Upper lobe of right lung (tissue), 1 donor: ENCODE measurements at regions not wholly inside any gene's neighbourhood (a gene's known extent, or its start where the extent isn't known, plus 50 kb on each side); places are given as distances from the start of the nearest gene placed in this dataset.

ENCODE experiments used
- ATAC-seq: fragments of 200-7000 bp; cut with Tn5 transposase; one replicate; pipeline ENCODE4 v1.9.1; 2020; ENCODE audit warnings: mild to moderate bottlenecking, moderate library complexity
- DNase-seq: peaks from one replicate; pipeline ENCODE4 v3.0.0-alpha.2; 2020
- H3K27ac ChIP-seq: fragments of 200-600 bp; one replicate; pipeline ENCODE4 v1.8.0; 2022
- H3K27me3 ChIP-seq: fragments of 200-600 bp; one replicate; pipeline ENCODE4 v1.8.0; 2022; ENCODE audit warnings: mild to moderate bottlenecking
- H3K36me3 ChIP-seq: fragments of 200-600 bp; one replicate; pipeline ENCODE4 v1.8.0; 2022
- H3K4me1 ChIP-seq: fragments of 200-600 bp; one replicate; pipeline ENCODE4 v1.8.0; 2022
- H3K4me3 ChIP-seq: fragments of 200-600 bp; one replicate; pipeline ENCODE4 v1.8.0; 2022; ENCODE audit warnings: mild to moderate bottlenecking
- H3K9me3 ChIP-seq: fragments of 200-600 bp; one replicate; pipeline ENCODE4 v1.8.0; 2022
- CTCF ChIP-seq: fragments of 200-600 bp; IDR thresholded peaks from one replicate; pipeline ENCODE4 v1.8.0; 2022; ENCODE audit warnings: antibody characterized with exemption
- intact Hi-C: fragments of 100-400 bp; cut with DNase I; formaldehyde crosslinking; loops from one replicate; pipeline ENCODE4 v1.11.0; 2022
- donor health status: DM: no; HTN: yes; CAD: no; lungs with severe emphysema.

DNA sequence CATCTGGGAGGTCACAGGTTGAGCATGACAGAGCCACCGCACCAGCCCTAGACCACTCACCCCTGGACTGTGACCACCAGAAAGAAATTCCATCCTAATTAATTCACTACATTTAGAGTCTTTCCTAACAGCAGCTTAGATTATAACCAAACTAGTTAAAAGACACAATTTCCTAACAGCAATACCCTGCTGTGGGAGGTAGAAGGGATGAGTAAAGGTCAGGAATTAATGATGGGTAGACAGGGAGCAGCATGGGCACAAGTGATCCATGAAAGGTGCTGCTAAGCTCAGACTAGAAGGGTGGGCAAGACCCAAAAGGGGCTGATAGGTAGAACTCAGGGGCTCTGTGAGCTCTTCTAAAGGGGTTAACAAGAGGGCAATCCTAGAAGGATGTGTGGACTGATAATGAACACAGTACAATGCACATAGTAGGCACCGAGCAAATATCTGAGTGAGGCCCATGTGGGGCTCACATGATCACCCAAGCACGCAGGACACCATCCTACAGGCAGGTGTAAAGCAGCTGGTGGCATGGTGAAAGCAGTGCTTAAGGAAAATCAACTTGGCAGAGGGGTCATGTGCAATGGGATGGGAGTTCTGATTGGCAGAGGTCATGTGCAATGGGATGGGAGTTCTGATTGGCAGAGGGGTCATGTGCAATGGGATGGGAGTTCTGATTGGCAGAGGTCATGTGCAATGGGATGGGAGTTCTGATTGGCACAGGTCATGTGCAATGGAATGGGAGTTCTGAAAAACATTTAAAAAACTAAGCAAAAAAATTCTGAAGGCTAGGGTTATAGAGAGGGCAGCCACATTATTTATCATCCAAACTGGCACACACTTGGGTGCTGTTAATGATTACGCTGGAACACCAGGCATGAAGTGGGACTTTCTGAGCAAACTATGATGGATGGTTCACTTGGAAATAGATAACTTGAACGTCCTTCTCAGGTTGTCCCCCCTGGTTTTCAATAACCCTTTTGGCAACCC is 188.2 kb upstream of the FOXQ1 start:
- TF ChIP-seq CTCF: no peak
- no peak overlapping the region for H3K4me3 ChIP-seq
- intact Hi-C loops: no loop called here
- no peaks in the 10 kb centered on the region for H3K4me1 ChIP-seq
- H3K27ac ChIP-seq: no peak overlapping the region
- no peaks in the 10 kb centered on the region for H3K9me3 ChIP-seq
- no peaks in the 10 kb centered on the region for H3K36me3 ChIP-seq
- no peaks in the 10 kb centered on the region for H3K27me3 ChIP-seq
- ATAC-seq (no peak), DNase-seq (no peak)

DNA sequence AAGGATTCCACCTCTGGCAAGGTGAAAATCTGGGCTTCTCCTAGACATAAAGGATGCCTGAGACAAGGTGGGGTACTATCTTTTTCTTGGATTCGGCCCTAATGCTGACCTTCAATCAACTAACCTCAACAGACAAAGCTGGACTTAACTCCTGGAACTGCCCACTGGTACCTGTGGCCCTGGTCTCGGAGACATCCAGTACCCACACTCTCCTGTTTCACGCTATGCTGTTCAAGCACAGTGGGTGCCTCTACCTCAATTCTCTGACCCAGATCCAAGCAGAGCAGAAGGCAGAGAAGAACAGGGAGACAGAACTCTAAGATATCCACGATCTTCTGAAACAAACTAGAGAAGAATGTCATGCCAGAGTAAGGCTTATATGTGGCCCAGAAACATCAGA is 189.8 kb upstream of the FOXQ1 start:
- Histone ChIP-seq H3K9me3 (no peaks in the 10 kb centered on the region), H3K4me3 (no peak overlapping the region), H3K36me3 (no peaks in the 10 kb centered on the region), H3K4me1 (no peaks in the 10 kb centered on the region), H3K27me3 (no peaks in the 10 kb centered on the region), H3K27ac (no peak overlapping the region)
- intact Hi-C loops: no loop called here
- TF ChIP-seq CTCF: no peak
- DNase-seq (no peak), ATAC-seq (no peak)

DNA sequence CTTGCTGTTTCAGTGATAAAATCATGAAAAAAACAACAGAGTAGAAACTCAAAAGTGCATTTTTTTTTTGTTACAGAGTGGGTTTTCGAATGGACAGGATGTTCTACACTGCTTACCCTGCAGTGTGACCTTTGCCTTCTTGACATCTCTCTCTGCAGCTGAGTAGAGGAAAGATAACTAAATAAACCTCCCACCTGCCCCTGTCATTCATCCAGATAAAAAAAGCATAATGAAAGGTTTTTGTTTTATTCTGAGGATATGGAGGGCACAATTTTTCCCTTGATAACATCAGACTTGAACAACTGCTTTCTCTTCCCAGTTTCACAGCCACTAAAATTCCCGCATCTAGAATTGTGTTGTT is 193.6 kb upstream of the FOXQ1 start:
- no peaks in the 10 kb centered on the region for H3K27me3 ChIP-seq
- ATAC-seq: no peak
- DNase-seq: no peak
- no peaks in the 10 kb centered on the region for H3K4me1 ChIP-seq
- H3K4me3 ChIP-seq: no peak overlapping the region
- no peak overlapping the region for H3K27ac ChIP-seq
- H3K9me3 ChIP-seq: no peaks in the 10 kb centered on the region
- no peaks in the 10 kb centered on the region for H3K36me3 ChIP-seq
- intact Hi-C loops: no loop called here
- no peak for TF ChIP-seq CTCF

DNA sequence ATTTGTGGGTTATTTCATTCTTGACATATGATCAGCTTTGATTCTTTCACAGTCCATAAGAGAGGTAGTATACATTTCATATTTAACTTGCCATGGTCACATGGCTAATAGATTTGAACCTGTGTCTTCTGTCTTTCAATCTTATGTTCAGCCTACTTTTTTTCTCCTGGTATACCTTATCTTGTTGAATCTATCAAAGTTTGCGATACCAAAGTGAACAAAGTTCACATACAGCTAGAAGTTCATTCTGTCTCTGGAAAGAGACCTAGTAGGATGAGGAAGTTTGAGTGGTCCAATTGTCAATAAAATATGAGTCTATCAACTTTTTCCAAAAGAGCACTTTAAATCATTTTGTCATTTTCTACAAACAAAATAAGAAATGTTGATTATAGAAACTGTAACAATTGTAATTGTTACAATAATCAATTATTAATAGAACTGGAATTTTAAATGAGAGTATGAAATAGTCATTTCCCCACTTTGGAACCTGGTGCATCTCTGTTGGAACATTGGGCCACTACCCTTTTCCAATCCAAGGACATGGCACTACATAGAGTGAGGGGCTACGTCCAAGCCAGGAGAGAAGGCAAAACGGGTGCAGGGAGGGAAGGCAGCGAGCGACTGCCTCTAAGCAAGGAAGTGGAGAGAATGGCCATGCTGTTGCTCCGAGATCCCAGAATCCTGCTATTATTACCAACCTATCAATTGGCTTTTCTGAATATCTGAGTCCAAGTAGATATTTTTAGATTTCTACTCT is 194.2 kb upstream of the FOXQ1 start:
- no peak for ATAC-seq
- H3K4me3 ChIP-seq: no peak overlapping the region
- intact Hi-C loops: no loop called here
- no peaks in the 10 kb centered on the region for H3K9me3 ChIP-seq
- no peak overlapping the region for H3K27ac ChIP-seq
- no peaks in the 10 kb centered on the region for H3K27me3 ChIP-seq
- TF ChIP-seq CTCF: no peak
- no peaks in the 10 kb centered on the region for H3K36me3 ChIP-seq
- no peaks in the 10 kb centered on the region for H3K4me1 ChIP-seq
- DNase-seq: no peak

- Histone ChIP-seq H3K4me3 (no peak overlapping the region), H3K9me3 (no peaks in the 10 kb centered on the region), H3K27ac (no peak overlapping the region), H3K4me1 (no peaks in the 10 kb centered on the region), H3K27me3 (no peaks in the 10 kb centered on the region), H3K36me3 (no peaks in the 10 kb centered on the region)
- DNase-seq (no peak), ATAC-seq (no peak)
- intact Hi-C loops: no loop called here
- TF ChIP-seq CTCF: no peak
Measured at GRCh38 chr6:1116149-1116548, 195.7 kb upstream of the FOXQ1 start.
